Fibroblast of skin of left biceps (primary cell): ENCODE measurements at regions not wholly inside any gene's neighbourhood (a gene's known extent, or its start where the extent isn't known, plus 50 kb on each side); places are given as distances from the start of the nearest gene placed in this dataset.
"Not testable (repeated sequence)": the region's sequence is repeated elsewhere in the genome, so short reads cannot be mapped to it uniquely, and the experiment has no call there.

Experiments used
- DNase-seq, 2 experiments: peaks; one replicate each; pipeline ENCODE4 v3.0.0-alpha.2; 2013; ENCODE audit warnings: low read depth in 2 of 2

DNA sequence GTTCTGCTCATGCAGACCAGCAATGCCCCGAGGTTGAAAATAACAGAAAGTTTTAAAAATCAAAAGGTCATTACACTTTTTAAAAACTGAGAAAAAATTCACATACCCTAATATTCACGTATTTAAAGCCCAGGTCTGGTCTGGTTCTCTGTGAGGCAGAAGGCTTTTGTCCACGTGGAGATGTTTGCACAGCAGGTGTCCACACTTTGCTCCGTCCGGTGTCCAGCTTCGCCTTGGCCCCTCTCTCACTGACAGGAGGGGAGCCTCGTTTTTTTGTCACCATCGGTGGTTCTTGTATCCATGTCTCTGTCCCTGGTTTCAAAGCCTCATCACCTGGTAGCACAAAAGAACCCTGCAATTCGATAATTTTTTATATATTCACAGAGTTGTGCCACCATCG, 434.6 kb upstream of the FRG1 start:
- DNase-seq = no peak

- DNase-seq = no peak
These were observed 433.6 kb upstream of the FRG1 start for GRCh38 chr4:189507060-189507459.

GRCh38 chr4:189510601-189511000, 430.1 kb upstream of the FRG1 start:
- no peak for DNase-seq

DNA sequence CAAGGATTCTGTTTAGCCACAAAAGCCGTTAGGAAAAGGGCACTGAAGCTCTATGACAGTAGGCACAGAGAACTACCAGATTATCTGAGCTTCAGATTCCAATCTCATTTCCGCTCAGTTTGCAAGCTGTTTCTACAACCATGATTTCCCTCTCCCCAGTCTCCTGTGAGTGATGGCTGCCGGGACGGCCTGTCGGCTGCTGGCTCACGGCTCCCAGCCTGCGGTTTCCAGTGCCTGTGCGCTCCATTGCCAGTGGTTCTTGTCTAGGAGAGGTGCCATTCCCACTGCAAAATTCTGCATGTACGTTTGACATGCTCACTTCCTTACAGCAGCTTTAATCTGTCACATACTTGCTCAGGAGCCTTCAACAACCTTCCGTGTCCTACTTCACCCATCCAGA, 429.1 kb upstream of the FRG1 start:
- DNase-seq = no peak

DNA sequence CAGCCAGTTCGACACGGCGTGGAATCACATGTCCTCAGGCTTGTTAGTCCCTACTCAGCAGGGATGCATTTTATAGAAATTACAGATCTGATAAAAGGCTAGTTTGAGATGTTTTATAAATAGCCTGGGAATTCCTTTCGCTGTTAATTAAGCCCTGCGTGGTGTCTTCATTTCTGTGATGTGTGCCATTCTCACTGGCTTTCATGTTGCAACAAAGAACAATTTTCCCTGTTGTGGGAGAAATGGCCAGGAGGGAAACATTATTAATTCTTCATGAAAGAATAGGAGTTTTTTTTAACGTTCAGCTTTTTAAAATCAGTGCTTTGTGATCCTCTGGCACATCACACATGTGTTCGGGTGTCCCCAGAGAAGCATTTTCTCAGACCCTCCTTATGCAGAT, 427.3 kb upstream of the FRG1 start:
- no peak for DNase-seq

GRCh38 chr4:189514209-189514608, 426.5 kb upstream of the FRG1 start:
- DNase-seq = no peak

- DNase-seq = no peak
These were observed 423.8 kb upstream of the FRG1 start for GRCh38 chr4:189516902-189517301.

- DNase-seq = no peak
These were observed 421.5 kb upstream of the FRG1 start for GRCh38 chr4:189519186-189519585.

DNA sequence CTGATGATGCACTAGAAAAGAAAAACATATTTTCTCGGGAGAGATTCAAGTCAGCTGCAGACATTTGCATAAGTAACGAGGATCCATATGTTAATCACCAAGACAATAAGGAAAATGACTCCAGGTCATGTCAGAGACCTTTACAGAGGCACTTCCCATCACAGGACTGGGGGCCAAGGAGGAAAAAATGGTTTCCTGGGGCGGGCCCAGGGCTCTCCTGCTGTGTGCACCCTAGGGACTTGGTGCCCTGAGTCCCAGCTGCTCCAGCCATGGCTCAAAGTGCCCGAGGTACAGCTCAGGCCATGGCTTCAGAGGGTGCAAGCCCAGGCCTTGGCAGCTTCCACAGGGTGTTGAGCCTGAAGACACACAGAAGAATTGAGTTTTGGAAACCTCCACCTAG, 415.4 kb upstream of the FRG1 start:
- no peak for DNase-seq

GRCh38 chr4:189530848-189531247, 409.8 kb upstream of the FRG1 start:
- DNase-seq = no peak

DNA sequence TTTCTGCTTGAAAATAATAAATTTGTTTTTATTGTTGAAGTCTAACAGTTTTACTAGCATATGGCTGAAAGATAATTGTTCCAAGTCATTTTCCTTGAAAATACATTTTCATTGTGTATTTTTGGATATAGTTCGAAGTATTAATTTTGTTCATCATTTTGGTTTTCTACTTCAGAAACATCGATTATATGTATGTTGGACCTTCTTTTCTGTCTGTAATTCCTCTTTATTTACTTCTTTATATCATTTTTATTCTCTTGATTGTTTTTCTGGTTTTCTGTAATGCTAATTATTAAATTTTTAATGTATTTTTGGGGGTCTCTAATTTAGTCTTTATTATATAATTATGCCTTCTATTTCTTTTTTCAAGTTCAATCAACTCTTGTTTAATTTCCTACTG, 407.1 kb upstream of the FRG1 start:
- DNase-seq = no peak

GRCh38 chr4:189547559-189547958, 393.1 kb upstream of the FRG1 start:
- no peak for DNase-seq

DNA sequence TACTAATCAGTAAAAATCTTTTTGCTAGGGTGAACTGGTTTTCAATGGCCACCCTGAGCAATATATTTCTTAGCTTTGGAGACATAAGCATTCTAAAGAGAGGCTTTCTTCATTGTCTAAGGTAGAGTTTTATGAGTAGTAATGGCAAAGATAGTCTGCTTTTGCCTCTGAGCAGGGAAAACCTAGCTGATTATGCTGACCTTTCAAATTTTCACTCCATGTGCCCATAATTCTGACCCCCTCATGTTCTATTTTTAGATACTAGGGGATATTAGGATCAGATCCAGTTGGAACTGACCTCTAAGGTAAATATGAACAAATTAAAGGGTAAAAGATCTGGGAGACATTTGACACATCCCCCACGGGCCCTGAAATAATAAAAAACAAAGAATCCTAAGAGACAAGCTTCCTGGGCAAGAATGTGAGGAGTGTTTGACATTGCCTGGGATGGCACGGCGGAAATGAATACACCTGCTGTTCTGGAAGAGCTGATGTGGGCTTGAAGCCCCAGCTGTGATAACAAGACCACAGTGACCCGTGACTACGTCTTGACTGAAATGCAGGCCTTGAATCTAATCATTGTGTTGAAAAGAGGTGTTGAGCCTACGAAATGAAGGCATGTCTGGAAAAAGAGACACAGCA, 392.1 kb upstream of the FRG1 start:
- no peak for DNase-seq

DNA sequence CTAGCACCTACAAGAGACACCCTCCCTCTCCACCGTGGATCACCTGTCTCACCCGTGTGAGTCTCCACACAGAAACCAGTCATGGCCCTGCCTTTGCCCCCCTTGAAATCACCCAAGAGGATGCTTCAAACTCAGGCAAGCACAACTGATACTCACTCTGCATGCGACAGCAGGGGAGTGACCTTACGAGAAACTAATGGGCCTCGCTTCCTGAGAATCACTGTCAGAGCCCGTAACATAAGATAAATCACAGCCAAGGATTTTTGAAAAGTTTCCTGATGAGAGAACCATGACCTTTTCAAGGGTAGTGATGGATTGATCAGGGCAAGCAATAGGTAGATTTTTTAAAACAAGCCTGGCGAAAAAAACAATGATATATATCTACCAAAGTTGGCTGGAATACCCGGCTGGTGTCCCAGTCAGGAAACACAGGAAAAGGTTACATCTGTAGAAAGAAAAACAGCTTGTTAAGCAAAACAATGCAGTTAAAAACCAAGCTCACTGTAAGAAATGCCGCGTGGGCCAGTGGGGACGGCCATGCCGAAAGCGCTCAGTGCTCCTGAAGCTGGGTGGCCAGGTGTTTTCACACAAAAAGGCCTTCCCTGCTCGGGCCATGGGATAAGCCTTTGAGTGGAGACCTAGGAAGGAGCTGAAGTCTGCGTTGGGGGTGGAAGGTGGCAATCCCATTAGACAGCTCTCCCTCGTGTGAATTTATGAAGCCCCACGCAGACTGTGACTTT, 388.6 kb upstream of the FRG1 start:
- DNase-seq = not testable (repeated sequence)

DNA sequence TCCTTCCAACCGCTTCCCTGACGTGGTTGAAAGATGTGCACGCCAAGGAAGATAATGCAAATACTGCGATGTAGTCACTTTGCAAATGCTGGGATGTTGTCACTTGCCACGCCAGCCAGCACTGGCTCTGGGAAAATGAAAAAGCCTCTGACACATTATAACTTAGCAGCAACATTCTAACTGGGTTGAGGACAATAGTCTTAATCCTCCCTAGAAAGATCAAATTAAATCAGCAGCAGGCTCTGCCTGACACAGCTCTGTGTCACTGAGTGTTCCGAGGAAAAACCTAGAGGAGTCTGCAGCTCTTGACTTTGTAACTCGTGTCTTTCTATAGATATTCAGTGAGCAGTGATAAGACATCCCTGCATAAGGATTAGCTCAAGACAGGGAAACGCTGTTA, 380.1 kb upstream of the FRG1 start:
- DNase-seq = not testable (repeated sequence)

DNA sequence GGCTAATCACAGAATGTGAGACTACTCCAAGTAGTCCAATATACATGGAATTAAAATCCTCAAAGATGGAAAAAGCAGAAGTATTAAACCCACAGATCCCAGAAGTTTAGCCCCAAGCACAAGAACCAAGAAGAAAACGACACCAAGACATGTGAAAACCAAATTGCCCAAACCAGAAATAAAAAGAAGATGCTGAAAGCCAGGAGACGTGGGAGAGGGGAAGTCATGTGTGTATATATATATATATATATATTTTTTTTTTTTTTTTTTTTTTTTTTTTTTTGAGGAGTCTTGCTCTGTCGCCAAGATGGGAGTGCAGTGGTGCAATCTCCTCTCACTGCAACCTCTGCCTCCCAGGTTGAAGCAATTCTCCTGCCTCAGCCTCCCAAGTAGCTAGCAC, 376.9 kb upstream of the FRG1 start:
- DNase-seq = not testable (repeated sequence)

DNA sequence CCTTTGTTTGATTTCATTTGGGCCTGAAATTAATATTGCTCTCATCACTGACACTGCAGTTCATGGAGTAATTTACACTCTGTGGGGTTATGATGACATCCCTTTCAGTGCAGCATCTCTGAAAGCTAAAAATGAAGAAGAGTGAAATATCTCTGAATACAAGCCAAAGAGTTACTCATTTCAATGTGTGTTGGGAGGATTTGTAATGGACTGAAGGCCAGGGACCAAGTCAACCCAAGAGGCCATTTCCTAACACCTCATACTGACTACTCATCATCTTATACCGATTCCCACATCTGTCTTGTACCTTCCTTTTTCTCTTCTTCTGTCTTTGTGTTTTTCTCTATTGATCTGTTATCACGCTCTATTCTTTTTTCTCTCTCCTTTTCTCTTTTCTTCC, 374.4 kb upstream of the FRG1 start:
- not testable (repeated sequence) for DNase-seq

DNA sequence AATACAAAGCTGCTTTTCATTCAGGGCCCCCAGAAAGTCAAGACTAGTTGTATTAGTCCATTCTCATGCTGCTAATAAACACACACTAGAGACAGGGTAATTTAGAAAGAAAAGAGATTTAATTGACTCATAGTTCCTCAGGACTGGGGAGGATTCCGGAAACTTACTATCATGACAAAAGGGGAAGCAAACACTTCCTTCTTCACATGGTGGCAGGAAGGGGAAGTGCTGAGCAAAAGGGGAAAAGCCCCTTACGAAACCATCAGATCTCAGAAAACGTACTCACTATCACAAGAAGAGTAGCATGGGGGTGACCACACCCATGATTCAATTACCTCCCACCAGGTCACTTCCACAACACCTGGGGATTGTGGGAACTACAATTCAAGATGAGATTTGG, 373.8 kb upstream of the FRG1 start:
- not testable (repeated sequence) for DNase-seq

DNA sequence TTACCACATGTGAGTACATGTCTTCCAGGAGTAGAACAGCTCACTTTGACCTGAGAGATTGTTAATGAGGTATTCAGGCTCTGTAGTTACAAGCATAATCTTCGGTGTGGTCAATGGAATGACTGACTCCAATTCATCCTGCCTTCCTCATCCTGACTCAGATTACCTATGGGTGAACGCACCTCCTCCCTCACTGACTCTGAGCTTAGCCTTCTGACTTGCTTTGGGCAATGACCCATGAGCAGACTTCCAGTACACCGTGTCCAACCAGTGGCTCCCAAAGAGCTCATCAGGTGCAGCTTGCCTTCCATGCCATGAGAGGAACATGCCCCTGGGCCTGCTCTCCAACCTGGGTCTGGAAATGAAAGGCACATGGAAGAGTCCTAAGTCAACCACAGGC, 361.0 kb upstream of the FRG1 start:
- not testable (repeated sequence) for DNase-seq

DNA sequence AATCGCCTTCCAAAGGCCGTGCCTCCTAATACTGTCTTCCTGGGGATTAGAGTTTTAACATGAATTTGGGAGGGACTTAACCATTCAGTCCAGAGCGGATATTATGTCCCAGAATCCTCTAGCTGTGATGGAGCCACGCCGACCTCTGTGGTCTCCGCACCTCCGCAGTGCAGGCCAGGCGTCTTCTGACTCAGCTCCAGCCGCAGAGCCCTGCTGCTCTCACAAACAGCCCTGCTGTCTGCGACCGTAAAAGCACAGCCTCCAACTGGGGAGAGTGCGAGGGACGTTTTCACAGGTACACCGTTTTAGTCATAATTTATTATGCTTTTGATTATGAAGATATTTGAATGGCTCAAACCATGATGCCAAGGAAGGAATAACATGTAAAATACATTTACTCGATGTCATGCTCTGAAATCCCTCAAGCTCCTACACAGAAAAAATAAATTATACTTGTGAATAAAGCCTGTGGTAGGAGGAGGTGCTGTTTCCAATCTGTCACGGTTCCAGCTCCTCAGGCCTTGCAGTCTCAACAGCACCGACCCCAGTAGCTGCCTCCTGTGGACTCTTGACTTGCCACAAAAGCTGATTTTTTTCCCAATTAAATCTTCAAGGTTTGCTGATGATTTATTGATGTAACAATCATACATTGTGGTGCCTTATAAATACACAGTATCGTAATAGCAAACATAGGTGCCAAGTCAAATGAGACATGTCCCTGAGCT, 353.6 kb upstream of the FRG1 start:
- not testable (repeated sequence) for DNase-seq

DNA sequence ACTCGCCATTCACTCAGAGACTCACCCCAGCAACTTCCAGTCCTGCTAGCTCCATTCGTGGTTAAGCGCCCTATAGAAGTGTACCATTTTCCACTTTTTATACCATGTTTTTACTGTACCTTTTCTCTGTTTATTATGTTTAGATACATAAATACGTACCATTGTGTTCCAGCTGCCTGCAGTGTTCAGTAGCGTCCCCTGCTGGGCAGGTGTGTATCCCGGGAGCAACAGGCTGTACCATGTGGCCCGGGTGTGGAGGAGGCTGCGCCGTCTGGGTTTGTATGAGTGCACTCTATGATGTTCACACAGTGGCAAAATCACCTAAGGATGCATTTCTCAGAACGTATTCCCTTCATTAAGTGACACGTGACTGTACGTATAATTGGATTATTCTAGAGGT, 351.5 kb upstream of the FRG1 start:
- DNase-seq = not testable (repeated sequence)

DNA sequence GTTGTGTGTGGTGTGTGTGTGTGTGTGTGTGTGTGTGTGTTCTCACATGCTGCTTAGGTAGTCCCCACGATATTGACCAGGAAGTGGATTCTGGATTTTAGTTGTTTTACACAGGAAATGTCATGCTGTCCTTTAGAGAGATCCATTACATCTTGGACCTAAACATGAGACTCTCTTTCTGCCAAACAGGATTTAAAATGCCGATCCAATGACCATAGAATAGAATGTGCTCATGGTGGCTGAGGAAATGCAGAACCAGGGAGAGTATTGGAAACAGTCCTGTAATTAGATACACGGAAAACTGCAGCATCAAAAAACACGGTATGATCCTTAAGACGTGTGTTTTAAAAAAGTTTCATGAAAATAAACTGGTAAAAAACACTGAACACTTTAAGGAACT, 347.8 kb upstream of the FRG1 start:
- DNase-seq = no peak

- DNase-seq = no peak
These were observed 343.3 kb upstream of the FRG1 start for GRCh38 chr4:189597341-189597740.
